HG03196 (cell line): ENCODE measurements at regions not wholly inside any gene's neighbourhood (a gene's known extent, or its start where the extent isn't known, plus 50 kb on each side); places are given as distances from the start of the nearest gene placed in this dataset.

Source experiments
- ATAC-seq: cut with Tn5 transposase; IDR thresholded peaks from one replicate; pipeline ENCODE4 v1.9.1; 2021; ENCODE audit not compliant: unreplicated experiment

GRCh38 chr7:25926451-25926850 is 225.5 kb upstream of the NFE2L3 start:
- ATAC-seq = no peak

GRCh38 chr7:25926891-25927625 is 224.9 kb upstream of the NFE2L3 start:
- no peak for ATAC-seq

GRCh38 chr7:25927626-25927978 is 224.4 kb upstream of the NFE2L3 start:
- ATAC-seq = no peak

- no peak for ATAC-seq
These were observed 223.3 kb upstream of the NFE2L3 start for GRCh38 chr7:25928549-25929330.

GRCh38 chr7:25929448-25929847 is 222.6 kb upstream of the NFE2L3 start:
- ATAC-seq = no peak

- no peak for ATAC-seq
These were observed 221.4 kb upstream of the NFE2L3 start for GRCh38 chr7:25930492-25931048.

- no peak for ATAC-seq
These were observed 220.8 kb upstream of the NFE2L3 start for GRCh38 chr7:25931156-25931555.

- ATAC-seq = no peak
These were observed 218.1 kb upstream of the NFE2L3 start for GRCh38 chr7:25933921-25934320.

- peak; percentile 8 for ATAC-seq
These were observed 211.7 kb upstream of the NFE2L3 start for GRCh38 chr7:25940086-25940906.

GRCh38 chr7:25944777-25945515 is 207.1 kb upstream of the NFE2L3 start:
- no peak for ATAC-seq

- ATAC-seq = no peak
These were observed 206.4 kb upstream of the NFE2L3 start for GRCh38 chr7:25945608-25946007.

- ATAC-seq = no peak
These were observed 205.8 kb upstream of the NFE2L3 start for GRCh38 chr7:25946181-25946580.

GRCh38 chr7:25947669-25948516 is 204.1 kb upstream of the NFE2L3 start:
- no peak for ATAC-seq

GRCh38 chr7:25949736-25950487 is 202.1 kb upstream of the NFE2L3 start:
- ATAC-seq = no peak

- ATAC-seq = peak; percentile 86
These were observed 201.2 kb upstream of the NFE2L3 start for GRCh38 chr7:25950488-25951413.

GRCh38 chr7:25951414-25952260 is 200.4 kb upstream of the NFE2L3 start:
- peak; percentile 48 for ATAC-seq
